Endothelial cell of umbilical vein (primary cell): ENCODE measurements at regions not wholly inside any gene's neighbourhood (a gene's known extent, or its start where the extent isn't known, plus 50 kb on each side); places are given as distances from the start of the nearest gene placed in this dataset.

Experiments used
- BruUV-seq: library from RNA; stranded (reverse); fragments of 400-500 nt; replicated peaks from 2 replicates; lab custom pipeline; 2021; lab: Mats Ljungman, UMichigan
- CTCF ChIA-PET: fragments of 300-600, 350-600 bp; sonication (Branson Sonifier 250); formaldehyde crosslinking; loops from one replicate; lab custom pipeline; 2021; ENCODE audit warnings: antibody characterized with exemption, inconsistent platforms; lab: Charles Lee
- POLR2A ChIA-PET: fragments of 300-600, 350-600 bp; sonication (Branson Sonifier 250); formaldehyde crosslinking; loops from one replicate; lab custom pipeline; 2021; ENCODE audit warnings: antibody characterized with exemption, inconsistent platforms; lab: Charles Lee
- DNase-seq: peaks from one replicate; pipeline ENCODE4 v3.0.0-alpha.2; 2011; ENCODE audit warnings: low read depth, low spot score
- FAIRE-seq: peaks from 2 replicates; lab custom pipeline; 2011; peaks lifted over from hg19 to GRCh38; lab: Jason Lieb, UNC
- H2AFZ ChIP-seq: 2 replicates; pipeline ENCODE4 v1.6.0; 2012; ENCODE audit warnings: low read depth, low read length, control low read depth, inconsistent platforms
- H3K27ac ChIP-seq: 2 replicates; pipeline ENCODE4 v1.5.1; 2011; ENCODE audit warnings: low read depth, mild to moderate bottlenecking, control low read depth, low read length, moderate library complexity; ENCODE audit not compliant: insufficient read depth
- H3K27me3 ChIP-seq, 2 experiments: 2 replicates each; pipeline versions ENCODE4 v1.6.0 to v1.6.1; 2011; ENCODE audit warnings: low read length in 2 of 2, mixed read lengths in 1 of 2; ENCODE audit not compliant: control insufficient read depth in 2 of 2, insufficient read depth in 2 of 2
- H3K36me3 ChIP-seq, 2 experiments: 2 replicates in 1 of 2; 3 replicates in 1 of 2; pipeline ENCODE4 v1.5.1; 2011; ENCODE audit warnings: low read length in 2 of 2, mild to moderate bottlenecking in 1 of 2, moderate library complexity in 1 of 2; ENCODE audit not compliant: control insufficient read depth in 2 of 2, insufficient read depth in 2 of 2; ENCODE audit errors: extremely low read depth in 1 of 2
- H3K4me1 ChIP-seq: 3 replicates; pipeline ENCODE4 v1.5.1; 2011; ENCODE audit warnings: mild to moderate bottlenecking, low read length; ENCODE audit not compliant: control insufficient read depth, insufficient read depth; ENCODE audit errors: extremely low read depth
- H3K4me2 ChIP-seq: 2 replicates; pipeline ENCODE4 v1.6.1; 2011; ENCODE audit warnings: low read length, control low read depth, mixed read lengths; ENCODE audit not compliant: insufficient read depth
- H3K4me3 ChIP-seq, 3 experiments: fragments of 200-600 bp in 1 of 3; sonication (generic), shearing (Covaris generic) in 1 of 3; replicated peaks in 1 of 3; 2 replicates each; pipeline ENCODE4 v1.5.1; 2011 to 2016; ENCODE audit warnings: control low read depth in 3 of 3, low read length in 3 of 3, mild to moderate bottlenecking in 2 of 3, inconsistent platforms in 1 of 3, low read depth in 1 of 3, moderate library complexity in 1 of 3; ENCODE audit not compliant: insufficient read depth in 1 of 3
- H3K79me2 ChIP-seq: 2 replicates; pipeline ENCODE4 v1.6.0; 2012; ENCODE audit warnings: low read length, inconsistent platforms; ENCODE audit not compliant: control insufficient read depth, insufficient read depth
- H3K9ac ChIP-seq: replicated peaks from 2 replicates; pipeline ENCODE3; 2011; ENCODE audit warnings: low read length, control low read depth; ENCODE audit not compliant: insufficient read depth; ENCODE audit errors: extremely low read depth
- H3K9me1 ChIP-seq: replicated peaks from 3 replicates; pipeline ENCODE4 v1.6.0; 2011; ENCODE audit warnings: mild to moderate bottlenecking, low read length; ENCODE audit not compliant: control insufficient read depth, insufficient read depth; ENCODE audit errors: extremely low read depth
- H3K9me3 ChIP-seq: replicated peaks from 2 replicates; pipeline ENCODE4 v1.5.1; 2012; ENCODE audit warnings: low read length, inconsistent platforms; ENCODE audit not compliant: control insufficient read depth, insufficient read depth
- H4K20me1 ChIP-seq: replicated peaks from 2 replicates; pipeline ENCODE3; 2011; ENCODE audit warnings: mild to moderate bottlenecking, low read length; ENCODE audit not compliant: control insufficient read depth, insufficient read depth; ENCODE audit errors: extremely low read depth
- GATA2 ChIP-seq: IDR thresholded peaks from 2 replicates; pipeline ENCODE4 v1.7.0; 2011; ENCODE audit warnings: low read depth, mild to moderate bottlenecking, moderate library complexity, mixed read lengths, low read length; ENCODE audit not compliant: insufficient read length, insufficient read depth
- JUN ChIP-seq: IDR thresholded peaks from 2 replicates; pipeline ENCODE4 v1.6.1; 2011; ENCODE audit warnings: borderline replicate concordance, low read depth; ENCODE audit not compliant: insufficient read length, insufficient read depth
- MYC ChIP-seq: IDR thresholded peaks from one replicate; pipeline ENCODE4 v1.6.1; 2011; ENCODE audit warnings: mild to moderate bottlenecking, low read depth, low read length
- POLR2AphosphoS5 ChIP-seq: IDR thresholded peaks from 2 replicates; pipeline ENCODE4 v1.6.1; 2012; ENCODE audit warnings: low read depth, mild to moderate bottlenecking, control low read depth, low read length, moderate library complexity; ENCODE audit not compliant: insufficient read depth
- dilution Hi-C: fragments of 300-500 bp; cut with MboI; formaldehyde crosslinking; loops from one replicate; pipeline ENCODE4 v1.15.0; 2019; ENCODE audit warnings: low sequenced_read_pairs; ENCODE audit not compliant: extremely low pct_ligation_motif_present
- intact Hi-C: fragments of 100-400 bp; cut with micrococcal nuclease; formaldehyde crosslinking; loops from one replicate; pipeline ENCODE4 v1.10.0; 2022
- TF ChIP-seq, protein P1 (sequence below), 2 donors: IDR thresholded peaks; 1 replicate in 1 of 2; 2 replicates in 1 of 2; pipeline ENCODE4 v1.5.1; 2011; ENCODE audit warnings: low read length in 2 of 2, mild to moderate bottlenecking in 2 of 2, moderate library complexity in 2 of 2, control low read depth in 1 of 2, inconsistent platforms in 1 of 2, low read depth in 1 of 2; ENCODE audit not compliant: insufficient read depth in 1 of 2; ENCODE audit errors: extremely low read depth in 1 of 2

DNA sequence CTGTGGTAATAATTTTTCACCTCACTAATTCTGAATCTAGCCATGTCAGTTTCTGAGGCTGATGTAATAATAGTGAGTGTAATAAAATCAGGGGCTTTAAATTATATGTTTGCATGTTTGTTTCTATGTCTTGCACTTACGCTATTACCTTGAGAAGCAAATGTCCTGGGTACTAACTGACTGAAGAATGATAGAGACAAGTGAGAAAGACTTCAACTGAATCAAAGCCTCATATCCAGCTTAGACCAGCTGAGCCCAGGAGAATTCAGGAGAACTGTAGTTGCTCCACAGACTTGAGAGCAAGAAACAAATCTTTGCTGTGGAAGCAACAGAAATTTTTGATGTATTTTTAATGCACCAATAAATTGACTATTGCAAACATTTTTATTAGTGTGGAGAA, 162.8 kb downstream of the MANEA start:
- Histone ChIP-seq H3K4me1 (no peaks in the 10 kb centered on the region), H3K9ac (no peak overlapping the region), H3K9me1 (no peaks in the 10 kb centered on the region), H3K9me3 (no peaks in the 10 kb centered on the region), H3K4me3 (no peak overlapping the region), H3K27ac (no peak overlapping the region), H3K4me2 (no peak overlapping the region), H4K20me1 (no peaks in the 10 kb centered on the region), H3K36me3 (no peaks in the 10 kb centered on the region), H3K79me2 (no peaks in the 10 kb centered on the region), H2AFZ (no peak overlapping the region), H3K27me3 (no peaks in the 10 kb centered on the region)
- POLR2A ChIA-PET, result no interaction called here
- no TSS peak for BruUV-seq
- no peak for TF ChIP-seq POLR2AphosphoS5
- intact Hi-C loops, result no loop called here
- no peak for DNase-seq
- FAIRE-seq, result no peak
- CTCF ChIA-PET, result no interaction called here
- dilution Hi-C loops, result no loop called here

DNA sequence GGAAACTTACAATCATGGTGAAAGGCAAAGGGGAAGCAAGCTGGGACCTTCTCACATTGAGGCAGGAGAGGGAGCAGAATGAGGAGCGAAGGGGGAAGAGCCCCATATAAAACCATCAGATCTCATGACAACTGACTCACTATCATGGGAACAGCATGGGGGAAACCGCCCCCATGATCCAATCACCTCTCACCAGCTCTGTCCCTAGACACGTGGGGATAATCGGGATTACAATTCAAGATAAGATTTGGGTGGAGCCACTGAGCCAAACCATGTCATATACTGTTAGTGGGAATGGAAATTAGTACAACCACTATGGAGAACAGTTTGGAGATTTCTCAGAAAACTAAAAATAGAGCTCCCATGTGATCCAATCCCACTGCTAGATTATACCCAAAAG, 163.7 kb downstream of the MANEA start:
- H4K20me1 ChIP-seq, result no peaks in the 10 kb centered on the region
- H3K9me1 ChIP-seq, result no peaks in the 10 kb centered on the region
- dilution Hi-C loops (no loop called here), intact Hi-C loops (no loop called here)
- CTCF ChIA-PET, result no interaction called here
- no TSS peak for BruUV-seq
- no peaks in the 10 kb centered on the region for H3K79me2 ChIP-seq
- H3K27ac ChIP-seq, result no peak overlapping the region
- H3K9me3 ChIP-seq, result no peaks in the 10 kb centered on the region
- no peaks in the 10 kb centered on the region for H3K4me1 ChIP-seq
- no peak overlapping the region for H3K4me3 ChIP-seq
- TF ChIP-seq, protein P1, sequence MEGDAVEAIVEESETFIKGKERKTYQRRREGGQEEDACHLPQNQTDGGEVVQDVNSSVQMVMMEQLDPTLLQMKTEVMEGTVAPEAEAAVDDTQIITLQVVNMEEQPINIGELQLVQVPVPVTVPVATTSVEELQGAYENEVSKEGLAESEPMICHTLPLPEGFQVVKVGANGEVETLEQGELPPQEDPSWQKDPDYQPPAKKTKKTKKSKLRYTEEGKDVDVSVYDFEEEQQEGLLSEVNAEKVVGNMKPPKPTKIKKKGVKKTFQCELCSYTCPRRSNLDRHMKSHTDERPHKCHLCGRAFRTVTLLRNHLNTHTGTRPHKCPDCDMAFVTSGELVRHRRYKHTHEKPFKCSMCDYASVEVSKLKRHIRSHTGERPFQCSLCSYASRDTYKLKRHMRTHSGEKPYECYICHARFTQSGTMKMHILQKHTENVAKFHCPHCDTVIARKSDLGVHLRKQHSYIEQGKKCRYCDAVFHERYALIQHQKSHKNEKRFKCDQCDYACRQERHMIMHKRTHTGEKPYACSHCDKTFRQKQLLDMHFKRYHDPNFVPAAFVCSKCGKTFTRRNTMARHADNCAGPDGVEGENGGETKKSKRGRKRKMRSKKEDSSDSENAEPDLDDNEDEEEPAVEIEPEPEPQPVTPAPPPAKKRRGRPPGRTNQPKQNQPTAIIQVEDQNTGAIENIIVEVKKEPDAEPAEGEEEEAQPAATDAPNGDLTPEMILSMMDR (IDR thresholded peaks at IDR 0.05; ENCODE audit: extremely low read depth in 1 of 2, insufficient read depth in 1 of 2, low read depth in 1 of 2, low read length in 2 of 2), result no peak
- no peak for TF ChIP-seq POLR2AphosphoS5
- no peak for TF ChIP-seq JUN
- no peak for TF ChIP-seq GATA2
- no peak for TF ChIP-seq MYC
- no peak overlapping the region for H2AFZ ChIP-seq
- FAIRE-seq (no peak), DNase-seq (no peak)
- no peaks in the 10 kb centered on the region for H3K36me3 ChIP-seq
- no peak overlapping the region for H3K4me2 ChIP-seq
- H3K27me3 ChIP-seq, result no peaks in the 10 kb centered on the region
- POLR2A ChIA-PET, result no interaction called here
- no peak overlapping the region for H3K9ac ChIP-seq
